ENCODE measurements at regions not wholly inside any gene's neighbourhood (a gene's known extent, or its start where the extent isn't known, plus 50 kb on each side); places are given as distances from the start of the nearest gene placed in this dataset.
"Not testable (repeated sequence)": the region's sequence is repeated elsewhere in the genome, so short reads cannot be mapped to it uniquely, and the experiment has no call there.

DNA sequence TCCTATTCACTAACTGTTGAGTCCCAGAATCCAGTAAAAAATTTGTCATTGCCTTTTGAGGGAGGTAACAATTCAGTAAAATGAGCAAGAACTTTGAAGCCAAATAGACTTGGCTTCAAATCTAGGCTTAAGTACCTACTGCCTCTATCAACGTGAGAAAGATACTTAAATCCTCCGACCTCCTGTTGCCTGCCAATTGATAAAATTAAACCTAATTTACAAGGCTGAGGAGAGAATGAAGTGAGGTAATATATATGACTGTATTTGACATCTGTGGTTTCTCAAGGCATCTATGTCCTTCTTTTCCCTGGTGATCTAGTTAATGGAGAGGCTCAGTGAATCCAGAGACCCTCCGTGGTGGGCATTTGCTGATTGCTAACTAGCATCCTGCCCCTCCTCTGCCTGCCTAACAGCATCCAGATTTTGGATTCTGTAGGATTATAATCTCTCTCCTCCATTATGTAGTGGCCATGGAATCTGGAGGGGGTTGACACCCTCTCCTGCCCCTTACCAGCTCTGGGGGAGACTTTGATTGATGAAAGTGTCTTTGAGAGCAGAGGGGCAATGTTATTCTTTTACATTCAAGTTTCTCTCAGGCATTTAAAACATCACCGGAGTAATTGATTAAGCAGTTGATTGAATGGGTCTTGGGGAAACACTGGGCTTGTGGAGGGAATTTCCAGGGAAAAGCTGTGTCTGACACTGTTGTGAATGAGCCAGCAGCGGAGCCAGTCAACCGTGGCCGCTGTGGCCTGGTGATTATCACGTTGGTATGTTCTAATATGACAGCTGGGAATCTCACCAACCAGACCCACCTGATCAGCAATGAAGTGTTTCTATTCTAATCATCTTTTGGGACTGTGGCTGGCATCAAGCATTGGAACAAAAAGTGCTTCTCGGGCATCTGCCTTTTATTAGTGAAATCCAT lies 140.7 kb upstream of the FAM78B start:
- Histone ChIP-seq H3K27me3 (ENCODE audit: control insufficient read depth, insufficient read depth, low read length) (no peaks in the 10 kb centered on the region), H3K36me3 (ENCODE audit: control insufficient read depth, insufficient read depth, low read length) (no peaks in the 10 kb centered on the region), H3K9ac (ENCODE audit: low read length) (no peak overlapping the region), H3K27ac (ENCODE audit: low read depth, low read length) (no peak overlapping the region), H3K9me3 (ENCODE audit: control insufficient read depth, insufficient read depth, low read depth, low read length) (no peaks in the 10 kb centered on the region), H3K4me3 (ENCODE audit: low read depth, low read length) (no peak overlapping the region), H3K4me1 (ENCODE audit: control insufficient read depth, insufficient read depth, low read length) (peaks cover 9% of the 10 kb centered on the region)

DNA sequence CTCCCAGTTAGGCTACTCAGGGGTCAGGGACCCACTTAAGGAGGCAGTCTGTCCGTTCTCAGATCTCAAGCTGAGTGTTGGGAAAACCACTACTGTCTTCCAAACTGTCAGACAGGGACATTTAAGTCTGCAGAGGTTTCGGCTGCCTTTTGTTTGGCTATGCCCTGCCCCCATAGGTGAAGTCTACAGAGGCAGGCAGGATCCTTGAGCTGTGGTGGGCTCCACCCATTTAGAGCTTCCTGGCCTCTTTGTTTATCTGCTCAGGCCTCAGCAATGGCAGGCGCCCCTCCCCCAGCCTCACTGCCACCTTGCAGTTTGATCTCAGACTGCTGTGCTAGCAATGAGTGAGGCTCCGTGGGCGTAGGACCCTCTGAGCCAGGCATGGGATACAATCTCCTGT lies 149.5 kb upstream of the FAM78B start:
- not testable (repeated sequence) for H3K27me3 ChIP-seq (ENCODE audit: control insufficient read depth, insufficient read depth, low read length); H3K4me1 ChIP-seq (ENCODE audit: control insufficient read depth, insufficient read depth, low read length); H3K4me3 ChIP-seq (ENCODE audit: low read depth, low read length); H3K27ac ChIP-seq (ENCODE audit: low read depth, low read length); H3K9ac ChIP-seq (ENCODE audit: low read length); H3K36me3 ChIP-seq (ENCODE audit: control insufficient read depth, insufficient read depth, low read length)
- peaks cover 12% of the 10 kb centered on the region for H3K9me3 ChIP-seq (ENCODE audit: control insufficient read depth, insufficient read depth, low read depth, low read length)

DNA sequence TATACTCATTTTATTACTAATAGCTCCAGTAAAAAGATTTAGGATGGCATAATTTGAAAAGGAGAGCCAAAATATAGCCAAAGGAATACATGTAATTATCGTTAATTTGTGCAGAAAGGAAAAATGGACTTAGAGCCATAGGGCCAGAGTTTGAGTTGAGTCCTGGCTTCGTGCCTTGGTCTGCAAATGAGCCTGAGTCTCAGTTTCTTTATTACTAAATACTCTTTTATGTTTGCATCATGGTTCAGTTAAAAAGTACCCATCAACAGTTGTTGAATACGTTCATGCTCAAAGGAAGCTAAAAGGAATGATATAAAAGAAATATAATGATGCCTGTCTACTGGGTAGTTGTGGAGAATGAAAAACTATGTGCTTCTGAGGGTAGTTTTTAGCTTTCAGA lies 155.7 kb upstream of the FAM78B start:
- Histone ChIP-seq H3K9me3 (ENCODE audit: control insufficient read depth, insufficient read depth, low read depth, low read length) (no peaks in the 10 kb centered on the region), H3K36me3 (ENCODE audit: control insufficient read depth, insufficient read depth, low read length) (no peaks in the 10 kb centered on the region), H3K4me3 (ENCODE audit: low read depth, low read length) (no peak overlapping the region), H3K4me1 (ENCODE audit: control insufficient read depth, insufficient read depth, low read length) (peaks cover 4% of the 10 kb centered on the region; the same call in 1 of the 2 replicates), H3K27ac (ENCODE audit: low read depth, low read length) (no peak overlapping the region), H3K9ac (ENCODE audit: low read length) (no peak overlapping the region), H3K27me3 (ENCODE audit: control insufficient read depth, insufficient read depth, low read length) (no peaks in the 10 kb centered on the region)

DNA sequence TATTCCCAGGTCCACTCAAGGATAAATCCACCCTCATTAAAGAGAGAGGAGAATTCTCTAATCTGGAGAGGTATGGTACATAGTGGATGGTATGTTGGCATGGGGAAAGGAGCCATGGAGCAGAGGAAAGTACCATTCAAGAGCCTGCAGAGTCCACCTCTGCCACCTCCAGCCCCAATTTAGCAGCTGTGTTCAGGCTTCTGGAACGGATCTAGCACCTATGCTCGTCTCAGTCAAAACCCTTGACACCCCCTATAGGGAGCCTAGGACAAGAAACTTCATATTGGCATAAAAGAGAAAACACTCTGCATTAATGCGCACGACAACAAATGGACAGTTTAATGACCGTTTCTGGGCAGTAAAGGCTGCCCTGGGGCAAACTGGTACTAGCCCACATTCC lies 161.1 kb upstream of the FAM78B start:
- Histone ChIP-seq H3K27ac (ENCODE audit: low read depth, low read length) (no peak overlapping the region), H3K36me3 (ENCODE audit: control insufficient read depth, insufficient read depth, low read length) (no peaks in the 10 kb centered on the region), H3K27me3 (ENCODE audit: control insufficient read depth, insufficient read depth, low read length) (no peaks in the 10 kb centered on the region), H3K9me3 (ENCODE audit: control insufficient read depth, insufficient read depth, low read depth, low read length) (no peaks in the 10 kb centered on the region), H3K4me1 (ENCODE audit: control insufficient read depth, insufficient read depth, low read length) (no peaks in the 10 kb centered on the region), H3K4me3 (ENCODE audit: low read depth, low read length) (no peak overlapping the region), H3K9ac (ENCODE audit: low read length) (no peak overlapping the region)

DNA sequence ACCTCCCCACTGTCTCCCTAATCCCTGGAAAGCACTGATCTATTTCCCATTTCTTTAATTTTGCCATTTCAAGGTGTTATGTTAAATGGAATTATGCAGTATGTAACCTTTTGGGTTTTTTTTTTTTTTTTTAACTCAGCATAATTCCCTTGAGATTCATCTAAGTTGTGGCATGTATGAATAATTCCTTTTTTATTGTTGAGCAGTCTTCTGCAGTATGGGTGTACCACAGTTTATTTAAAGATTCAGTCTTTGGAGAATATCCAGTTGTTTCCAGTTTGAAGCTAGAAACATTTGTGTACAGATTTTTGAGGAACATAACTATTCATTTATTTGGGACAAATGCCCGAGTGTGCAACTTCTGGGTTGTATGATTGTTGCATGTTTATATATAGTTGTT lies 162.2 kb upstream of the FAM78B start:
- H3K27ac ChIP-seq (ENCODE audit: low read depth, low read length) = no peak overlapping the region
- H3K4me3 ChIP-seq (ENCODE audit: low read depth, low read length) = no peak overlapping the region
- no peaks in the 10 kb centered on the region for H3K36me3 ChIP-seq (ENCODE audit: control insufficient read depth, insufficient read depth, low read length)
- H3K4me1 ChIP-seq (ENCODE audit: control insufficient read depth, insufficient read depth, low read length) = no peaks in the 10 kb centered on the region
- no peaks in the 10 kb centered on the region for H3K9me3 ChIP-seq (ENCODE audit: control insufficient read depth, insufficient read depth, low read depth, low read length)
- H3K9ac ChIP-seq (ENCODE audit: low read length) = no peak overlapping the region
- no peaks in the 10 kb centered on the region for H3K27me3 ChIP-seq (ENCODE audit: control insufficient read depth, insufficient read depth, low read length)

DNA sequence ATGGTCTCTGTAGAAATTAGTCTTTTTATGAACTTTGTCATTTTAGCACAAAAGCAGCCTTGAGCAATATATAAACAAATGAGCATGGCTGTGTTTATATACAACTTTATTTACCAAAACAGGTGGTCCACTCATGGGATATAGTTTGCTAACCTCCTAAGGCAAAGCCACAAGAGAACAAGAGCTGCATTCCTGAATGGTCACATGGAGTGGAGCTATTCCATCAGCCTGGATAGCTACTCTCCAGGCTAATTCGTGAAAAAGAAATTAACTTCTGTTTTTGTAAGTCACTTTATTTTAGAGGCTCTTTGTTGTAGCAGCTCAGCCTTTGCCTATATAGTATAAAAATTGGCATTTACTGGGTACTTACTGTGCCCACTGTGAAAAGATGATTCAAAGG lies 163.3 kb upstream of the FAM78B start:
- no peaks in the 10 kb centered on the region for H3K4me1 ChIP-seq (ENCODE audit: control insufficient read depth, insufficient read depth, low read length)
- no peaks in the 10 kb centered on the region for H3K9me3 ChIP-seq (ENCODE audit: control insufficient read depth, insufficient read depth, low read depth, low read length)
- H3K36me3 ChIP-seq (ENCODE audit: control insufficient read depth, insufficient read depth, low read length) = no peaks in the 10 kb centered on the region
- no peaks in the 10 kb centered on the region for H3K27me3 ChIP-seq (ENCODE audit: control insufficient read depth, insufficient read depth, low read length)
- no peak overlapping the region for H3K27ac ChIP-seq (ENCODE audit: low read depth, low read length)
- no peak overlapping the region for H3K9ac ChIP-seq (ENCODE audit: low read length)
- no peak overlapping the region for H3K4me3 ChIP-seq (ENCODE audit: low read depth, low read length)

DNA sequence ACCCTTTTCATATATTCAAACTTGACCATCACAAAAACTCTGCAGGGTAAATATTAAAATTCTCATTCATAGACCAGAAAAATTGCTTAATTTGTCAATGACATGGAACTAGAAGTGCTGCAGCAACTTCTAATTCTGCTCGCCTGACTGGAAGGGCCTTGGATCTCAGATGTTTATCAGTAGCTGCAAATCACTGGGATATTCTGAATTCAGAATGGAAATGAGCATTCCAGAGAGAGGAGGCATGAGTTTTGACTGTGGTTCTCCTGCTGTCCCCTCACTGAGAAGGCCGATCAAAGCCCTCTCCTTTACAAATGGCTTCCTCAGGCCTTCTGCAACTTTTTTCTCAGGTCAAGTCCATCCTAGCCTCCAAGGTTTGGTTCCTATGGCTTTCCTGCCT lies 171.3 kb upstream of the FAM78B start:
- no peak overlapping the region for H3K4me3 ChIP-seq (ENCODE audit: low read depth, low read length)
- H3K9me3 ChIP-seq (ENCODE audit: control insufficient read depth, insufficient read depth, low read depth, low read length) = no peaks in the 10 kb centered on the region
- H3K27ac ChIP-seq (ENCODE audit: low read depth, low read length) = no peak overlapping the region
- no peaks in the 10 kb centered on the region for H3K27me3 ChIP-seq (ENCODE audit: control insufficient read depth, insufficient read depth, low read length)
- H3K4me1 ChIP-seq (ENCODE audit: control insufficient read depth, insufficient read depth, low read length) = peaks cover 7% of the 10 kb centered on the region; the same call in 1 of the 2 replicates
- H3K36me3 ChIP-seq (ENCODE audit: control insufficient read depth, insufficient read depth, low read length) = no peaks in the 10 kb centered on the region
- H3K9ac ChIP-seq (ENCODE audit: low read length) = no peak overlapping the region

DNA sequence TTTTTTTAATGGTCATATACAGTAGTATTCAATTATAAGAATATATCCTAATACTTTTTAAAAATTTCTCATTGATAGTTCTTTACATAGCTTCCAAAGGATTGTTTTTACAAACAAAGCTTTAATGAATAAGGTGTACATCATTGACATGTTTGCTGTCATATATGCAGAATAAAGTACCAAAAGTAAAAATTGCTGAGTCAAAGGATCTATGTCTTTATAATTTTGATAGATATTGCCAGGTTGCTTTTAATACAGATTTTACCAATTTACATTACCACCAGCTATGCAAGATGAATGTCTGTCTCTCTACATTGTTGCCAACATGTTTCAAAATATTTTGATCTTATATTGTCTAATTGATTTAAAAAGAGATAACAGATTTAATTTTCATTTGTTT lies 173.9 kb upstream of the FAM78B start:
- Histone ChIP-seq H3K4me1 (ENCODE audit: control insufficient read depth, insufficient read depth, low read length) (peaks cover 6% of the 10 kb centered on the region; the same call in 1 of the 2 replicates), H3K9me3 (ENCODE audit: control insufficient read depth, insufficient read depth, low read depth, low read length) (no peaks in the 10 kb centered on the region), H3K27me3 (ENCODE audit: control insufficient read depth, insufficient read depth, low read length) (no peaks in the 10 kb centered on the region), H3K27ac (ENCODE audit: low read depth, low read length) (no peak overlapping the region), H3K36me3 (ENCODE audit: control insufficient read depth, insufficient read depth, low read length) (no peaks in the 10 kb centered on the region), H3K9ac (ENCODE audit: low read length) (no peak overlapping the region), H3K4me3 (ENCODE audit: low read depth, low read length) (no peak overlapping the region)

DNA sequence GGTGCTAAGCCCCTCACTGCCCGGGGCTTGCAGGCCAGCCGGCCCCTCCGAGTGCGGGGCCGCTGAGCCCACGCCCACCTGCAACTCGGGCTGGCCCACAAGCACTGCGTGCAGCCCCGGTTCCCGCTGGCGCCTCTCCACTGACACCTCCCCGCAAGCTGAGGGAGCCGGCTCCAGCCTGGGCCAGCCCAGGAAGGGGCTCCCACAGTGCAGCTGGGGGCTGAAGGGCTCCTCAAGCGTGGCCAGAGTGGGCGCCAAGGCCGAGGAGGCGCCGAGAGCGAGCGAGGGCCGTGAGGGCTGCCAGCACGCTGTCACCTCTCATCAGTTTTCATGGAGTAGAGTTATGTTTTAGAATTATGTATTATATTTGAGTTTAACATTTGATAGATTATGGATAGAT lies 176.5 kb upstream of the FAM78B start:
- no peak overlapping the region for H3K27ac ChIP-seq (ENCODE audit: low read depth, low read length)
- no peaks in the 10 kb centered on the region for H3K36me3 ChIP-seq (ENCODE audit: control insufficient read depth, insufficient read depth, low read length)
- H3K4me1 ChIP-seq (ENCODE audit: control insufficient read depth, insufficient read depth, low read length) = no peaks in the 10 kb centered on the region
- no peak overlapping the region for H3K9ac ChIP-seq (ENCODE audit: low read length)
- H3K9me3 ChIP-seq (ENCODE audit: control insufficient read depth, insufficient read depth, low read depth, low read length) = peaks cover 8% of the 10 kb centered on the region; the same call in 1 of the 2 replicates
- no peak overlapping the region for H3K4me3 ChIP-seq (ENCODE audit: low read depth, low read length)
- no peaks in the 10 kb centered on the region for H3K27me3 ChIP-seq (ENCODE audit: control insufficient read depth, insufficient read depth, low read length)

DNA sequence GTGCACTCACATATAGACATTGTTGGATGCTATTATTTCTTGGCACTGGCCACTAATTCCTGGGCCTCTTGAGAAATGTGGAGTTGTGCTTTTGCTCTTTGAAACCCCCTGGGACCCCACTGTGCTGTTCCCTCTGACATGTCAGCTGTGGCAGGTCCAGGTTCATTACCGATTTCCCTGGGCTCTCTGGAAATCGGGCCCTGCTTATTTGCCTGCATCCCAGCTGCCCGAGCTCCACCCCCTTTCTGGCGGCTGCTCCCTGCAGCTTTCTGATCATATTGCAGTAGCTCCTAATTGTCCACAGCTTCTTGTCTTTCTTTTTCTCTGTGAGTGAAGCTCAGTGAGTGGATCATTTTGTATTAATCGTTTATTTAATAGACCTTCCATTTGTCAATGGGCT lies 183.7 kb upstream of the FAM78B start:
- H3K9ac ChIP-seq (ENCODE audit: low read length) = no peak overlapping the region
- H3K4me3 ChIP-seq (ENCODE audit: low read depth, low read length) = no peak overlapping the region
- H3K27me3 ChIP-seq (ENCODE audit: control insufficient read depth, insufficient read depth, low read length) = no peaks in the 10 kb centered on the region
- H3K27ac ChIP-seq (ENCODE audit: low read depth, low read length) = no peak overlapping the region
- 0 out of 2 replicates have a peak, but pooled peaks cover 2% of the 10 kb centered on the region for H3K4me1 ChIP-seq (ENCODE audit: control insufficient read depth, insufficient read depth, low read length)
- no peaks in the 10 kb centered on the region for H3K36me3 ChIP-seq (ENCODE audit: control insufficient read depth, insufficient read depth, low read length)
- peaks cover 8% of the 10 kb centered on the region; the same call in 1 of the 2 replicates for H3K9me3 ChIP-seq (ENCODE audit: control insufficient read depth, insufficient read depth, low read depth, low read length)

DNA sequence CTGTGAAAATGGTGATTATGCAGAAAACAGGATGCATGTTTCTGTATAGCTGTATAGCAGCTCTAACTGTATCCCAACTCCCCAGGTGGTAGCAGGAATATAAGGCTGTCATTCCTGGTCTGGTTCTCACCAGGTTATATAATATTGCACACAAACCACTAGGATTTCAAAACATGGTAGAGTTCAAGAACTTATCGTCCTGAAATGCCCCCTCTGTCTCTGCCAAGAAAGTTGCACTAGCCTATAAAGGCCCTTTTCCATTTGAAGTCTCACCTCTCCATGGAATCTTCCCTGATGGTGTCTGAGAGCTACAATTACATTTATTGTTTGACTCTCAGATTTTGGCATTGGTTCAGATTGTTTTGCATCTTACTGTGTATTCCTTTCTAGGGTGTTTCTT lies 184.9 kb upstream of the FAM78B start:
- no peaks in the 10 kb centered on the region for H3K36me3 ChIP-seq (ENCODE audit: control insufficient read depth, insufficient read depth, low read length)
- H3K27me3 ChIP-seq (ENCODE audit: control insufficient read depth, insufficient read depth, low read length) = no peaks in the 10 kb centered on the region

More for the DNA sequence above, 184.9 kb upstream of the FAM78B start:
- Histone ChIP-seq H3K9ac (ENCODE audit: low read length) (no peak overlapping the region), H3K4me3 (ENCODE audit: low read depth, low read length) (no peak overlapping the region), H3K27ac (ENCODE audit: low read depth, low read length) (no peak overlapping the region), H3K9me3 (ENCODE audit: control insufficient read depth, insufficient read depth, low read depth, low read length) (peaks cover 8% of the 10 kb centered on the region; the same call in 1 of the 2 replicates), H3K4me1 (ENCODE audit: control insufficient read depth, insufficient read depth, low read length) (0 out of 2 replicates have a peak, but pooled peaks cover 2% of the 10 kb centered on the region)

All from HUES6 (cell line).